Osteoblast (primary cell): ENCODE measurements at regions not wholly inside any gene's neighbourhood (a gene's known extent, or its start where the extent isn't known, plus 50 kb on each side); places are given as distances from the start of the nearest gene placed in this dataset.
"Not testable (repeated sequence)": the region's sequence is repeated elsewhere in the genome, so short reads cannot be mapped to it uniquely, and the experiment has no call there.

Source experiments
- DNase-seq: peaks from one replicate; pipeline ENCODE4 v3.0.0; 2011; ENCODE audit warnings: low spot score, mixed read lengths; ENCODE audit not compliant: insufficient read length; ENCODE audit errors: missing footprints
- H2AFZ ChIP-seq: 2 replicates; pipeline ENCODE4 v1.6.0; 2011; ENCODE audit warnings: mild to moderate bottlenecking, low read length
- H3K27ac ChIP-seq: 2 replicates; pipeline ENCODE4 v1.5.1; 2011; ENCODE audit warnings: mild to moderate bottlenecking, low read depth, low read length, moderate library complexity
- H3K27me3 ChIP-seq: 2 replicates; pipeline ENCODE4 v1.6.0; 2012; ENCODE audit warnings: mild to moderate bottlenecking, control low read depth, inconsistent platforms, low read length, moderate library complexity; ENCODE audit not compliant: insufficient read depth
- H3K36me3 ChIP-seq: 2 replicates; pipeline ENCODE4 v1.5.1; 2011; ENCODE audit warnings: mild to moderate bottlenecking, low read length, control low read depth, moderate library complexity; ENCODE audit not compliant: insufficient read depth
- H3K4me1 ChIP-seq: 2 replicates; pipeline ENCODE4 v1.5.1; 2011; ENCODE audit warnings: mild to moderate bottlenecking, low read length, control low read depth, moderate library complexity; ENCODE audit not compliant: insufficient read depth
- H3K4me2 ChIP-seq: 2 replicates; pipeline ENCODE4 v1.6.0; 2011; ENCODE audit warnings: mild to moderate bottlenecking, low read length; ENCODE audit not compliant: insufficient read depth
- H3K4me3 ChIP-seq: fragments of 200-600 bp; sonication (generic); 3 replicates; pipeline ENCODE4 v1.5.1; 2012; ENCODE audit warnings: mild to moderate bottlenecking, low read length, inconsistent platforms; ENCODE audit not compliant: insufficient read depth
- H3K79me2 ChIP-seq: 2 replicates; pipeline ENCODE4 v1.6.0; 2012; ENCODE audit warnings: mild to moderate bottlenecking, low read length, control low read depth, inconsistent platforms; ENCODE audit not compliant: insufficient read depth
- H3K9me3 ChIP-seq: 2 replicates; pipeline ENCODE4 v1.5.1; 2011; ENCODE audit warnings: low read depth, low read length, control low read depth
- H4K20me1 ChIP-seq: 2 replicates; pipeline ENCODE4 v1.6.0; 2012; ENCODE audit warnings: mild to moderate bottlenecking, low read length, control low read depth; ENCODE audit not compliant: insufficient read depth
- TF ChIP-seq, protein P1 (sequence below): IDR thresholded peaks from 2 replicates; pipeline ENCODE4 v1.5.1; 2011; ENCODE audit warnings: mild to moderate bottlenecking, low read depth, low read length, moderate library complexity; ENCODE audit errors: extremely low read depth

DNA sequence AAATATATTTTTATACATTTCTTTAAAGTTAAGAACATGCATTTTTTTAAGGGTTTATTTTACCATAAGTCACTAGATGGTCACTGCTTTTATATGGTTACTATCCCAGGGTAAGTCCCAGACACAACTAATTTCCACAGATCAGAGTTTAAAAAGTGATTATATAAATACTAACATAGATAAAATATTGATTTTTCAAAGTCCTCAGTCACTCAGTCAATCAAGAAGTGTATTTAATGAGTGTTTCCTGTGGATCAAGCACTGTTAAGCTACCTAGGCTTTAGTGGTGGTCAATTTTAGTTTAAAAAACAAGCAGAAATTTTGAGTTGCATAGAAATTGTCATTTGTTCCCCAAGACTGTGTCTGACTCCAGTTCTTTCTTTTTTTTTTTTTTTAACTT, 399.5 kb upstream of the SYNCRIP start:
- Histone ChIP-seq H2AFZ (no peak overlapping the region), H3K79me2 (no peaks in the 10 kb centered on the region), H4K20me1 (no peaks in the 10 kb centered on the region), H3K4me1 (no peaks in the 10 kb centered on the region), H3K4me3 (no peak overlapping the region), H3K4me2 (no peak overlapping the region), H3K27ac (no peak overlapping the region), H3K27me3 (no peaks in the 10 kb centered on the region), H3K9me3 (no peaks in the 10 kb centered on the region), H3K36me3 (no peaks in the 10 kb centered on the region)
- TF ChIP-seq, protein P1, sequence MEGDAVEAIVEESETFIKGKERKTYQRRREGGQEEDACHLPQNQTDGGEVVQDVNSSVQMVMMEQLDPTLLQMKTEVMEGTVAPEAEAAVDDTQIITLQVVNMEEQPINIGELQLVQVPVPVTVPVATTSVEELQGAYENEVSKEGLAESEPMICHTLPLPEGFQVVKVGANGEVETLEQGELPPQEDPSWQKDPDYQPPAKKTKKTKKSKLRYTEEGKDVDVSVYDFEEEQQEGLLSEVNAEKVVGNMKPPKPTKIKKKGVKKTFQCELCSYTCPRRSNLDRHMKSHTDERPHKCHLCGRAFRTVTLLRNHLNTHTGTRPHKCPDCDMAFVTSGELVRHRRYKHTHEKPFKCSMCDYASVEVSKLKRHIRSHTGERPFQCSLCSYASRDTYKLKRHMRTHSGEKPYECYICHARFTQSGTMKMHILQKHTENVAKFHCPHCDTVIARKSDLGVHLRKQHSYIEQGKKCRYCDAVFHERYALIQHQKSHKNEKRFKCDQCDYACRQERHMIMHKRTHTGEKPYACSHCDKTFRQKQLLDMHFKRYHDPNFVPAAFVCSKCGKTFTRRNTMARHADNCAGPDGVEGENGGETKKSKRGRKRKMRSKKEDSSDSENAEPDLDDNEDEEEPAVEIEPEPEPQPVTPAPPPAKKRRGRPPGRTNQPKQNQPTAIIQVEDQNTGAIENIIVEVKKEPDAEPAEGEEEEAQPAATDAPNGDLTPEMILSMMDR: no peak
- DNase-seq: no peak

DNA sequence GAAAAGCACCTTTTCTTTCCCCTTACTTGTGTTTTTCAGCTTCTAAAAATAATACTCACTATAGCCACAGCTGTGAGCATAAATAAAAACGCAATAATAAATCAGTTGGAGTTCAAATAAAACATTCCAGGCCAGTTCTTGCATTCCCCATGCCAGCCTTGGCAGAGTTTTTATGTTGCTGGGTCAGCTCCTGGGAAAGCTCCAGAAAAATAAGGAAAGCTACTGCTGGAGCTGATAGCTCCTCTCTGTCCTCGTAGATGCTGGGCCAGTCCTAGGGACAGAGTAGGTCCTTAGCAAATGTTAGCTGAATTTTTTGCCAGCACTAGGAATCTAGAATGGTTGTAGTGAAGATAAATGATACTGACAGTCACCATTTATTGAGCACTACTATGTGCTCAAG, 389.0 kb upstream of the SYNCRIP start:
- Histone ChIP-seq H3K9me3 (no peaks in the 10 kb centered on the region), H2AFZ (no peak overlapping the region), H3K4me2 (no peak overlapping the region), H3K4me1 (no peaks in the 10 kb centered on the region), H3K4me3 (no peak overlapping the region), H3K27ac (no peak overlapping the region), H3K27me3 (no peaks in the 10 kb centered on the region), H4K20me1 (no peaks in the 10 kb centered on the region), H3K36me3 (no peaks in the 10 kb centered on the region), H3K79me2 (no peaks in the 10 kb centered on the region)
- TF ChIP-seq, protein P1: no peak
- DNase-seq: no peak

DNA sequence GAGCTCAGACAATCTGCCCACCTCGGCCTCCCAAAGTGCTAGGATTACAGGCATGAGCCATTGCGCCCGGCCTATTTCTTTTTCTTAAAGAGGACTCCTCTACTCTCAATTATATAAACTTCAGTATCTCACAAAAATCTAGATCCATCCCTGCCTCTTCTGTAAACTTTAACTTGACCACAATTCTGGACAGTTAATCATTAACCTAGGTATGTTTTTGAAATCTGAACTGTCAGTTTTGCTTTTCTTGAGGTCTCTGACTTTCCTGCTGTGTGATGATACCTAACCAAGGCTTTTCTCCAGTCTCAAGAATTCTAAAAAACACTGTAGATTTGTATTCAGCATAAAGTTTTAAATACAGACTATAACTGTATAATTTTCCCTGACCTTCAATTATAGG, 388.2 kb upstream of the SYNCRIP start:
- Histone ChIP-seq H3K4me2 (no peak overlapping the region), H3K27ac (no peak overlapping the region), H3K4me3 (no peak overlapping the region), H4K20me1 (no peaks in the 10 kb centered on the region), H3K9me3 (no peaks in the 10 kb centered on the region), H3K4me1 (no peaks in the 10 kb centered on the region), H3K79me2 (no peaks in the 10 kb centered on the region), H3K36me3 (no peaks in the 10 kb centered on the region), H2AFZ (no peak overlapping the region), H3K27me3 (no peaks in the 10 kb centered on the region)
- no peak for DNase-seq
- TF ChIP-seq, protein P1: no peak

DNA sequence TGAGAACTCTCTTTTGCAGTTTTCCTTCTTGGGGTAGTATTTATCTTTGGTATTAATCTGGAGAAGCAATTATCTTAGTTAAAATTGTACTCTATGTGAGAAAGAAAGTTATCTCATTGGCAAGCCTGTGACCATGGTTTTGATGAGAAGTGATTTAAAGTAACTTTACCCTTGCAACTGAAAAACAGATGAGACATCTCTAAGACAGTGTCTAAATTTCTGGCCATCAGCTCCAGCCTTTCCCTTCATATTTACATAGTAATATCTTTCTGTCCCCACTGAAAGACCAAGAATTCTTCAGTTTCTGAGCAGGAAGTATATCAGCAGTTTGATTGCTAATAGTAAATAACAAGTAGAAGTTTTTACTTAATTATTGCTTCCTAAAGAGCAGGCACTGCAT, 386.1 kb upstream of the SYNCRIP start:
- Histone ChIP-seq H3K4me3 (no peak overlapping the region), H3K36me3 (no peaks in the 10 kb centered on the region), H3K4me2 (no peak overlapping the region), H3K27me3 (no peaks in the 10 kb centered on the region), H3K27ac (no peak overlapping the region), H3K9me3 (no peaks in the 10 kb centered on the region), H3K79me2 (no peaks in the 10 kb centered on the region), H3K4me1 (no peaks in the 10 kb centered on the region), H2AFZ (no peak overlapping the region), H4K20me1 (no peaks in the 10 kb centered on the region)
- TF ChIP-seq, protein P1: no peak
- no peak for DNase-seq

DNA sequence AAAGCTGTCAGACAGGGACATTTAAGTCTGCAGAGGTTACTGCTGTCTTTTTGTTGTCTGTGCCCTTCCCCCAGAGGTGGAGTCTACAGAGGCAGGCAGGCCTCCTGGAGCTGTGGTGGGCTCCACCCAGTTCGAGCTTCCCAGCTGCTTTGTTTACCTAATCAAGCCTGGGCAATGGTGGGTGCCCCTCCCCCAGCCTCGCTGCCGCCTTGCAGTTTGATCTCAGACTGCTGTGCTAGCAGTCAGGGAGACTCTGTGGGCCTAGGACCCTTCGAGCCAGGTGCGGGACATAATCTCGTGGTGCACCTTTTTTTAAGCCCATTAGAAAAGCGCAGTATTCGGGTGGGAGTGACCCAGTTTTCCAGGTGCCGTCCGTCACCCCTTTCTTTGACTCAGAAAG, 384.2 kb upstream of the SYNCRIP start:
- not testable (repeated sequence) for H4K20me1 ChIP-seq, H3K9me3 ChIP-seq, H3K27me3 ChIP-seq, H3K27ac ChIP-seq, H3K4me1 ChIP-seq, H2AFZ ChIP-seq, H3K36me3 ChIP-seq, H3K79me2 ChIP-seq, H3K4me2 ChIP-seq, H3K4me3 ChIP-seq, DNase-seq
